ENCODE measurements at regions not wholly inside any gene's neighbourhood (a gene's known extent, or its start where the extent isn't known, plus 50 kb on each side); places are given as distances from the start of the nearest gene placed in this dataset.

GRCh38 chr4:134375775-134376174 is 174.2 kb upstream of the PABPC4L start:
- Mint-ChIP-seq H3K9me3 (no peaks in the 10 kb centered on the region), H3K36me3 (ENCODE audit: low read depth) (no peaks in the 10 kb centered on the region), H3K4me1 (no peaks in the 10 kb centered on the region), H3K4me3 (no peak overlapping the region), H3K27ac (no peak overlapping the region), H3K27me3 (ENCODE audit: low read depth) (no peaks in the 10 kb centered on the region)
- TF ChIP-seq CTCF (IDR thresholded peaks at IDR 0.05; ENCODE audit: unreplicated experiment in 3 of 3): no peak

- no peaks in the 10 kb centered on the region for H3K4me1 Mint-ChIP-seq
- H3K36me3 Mint-ChIP-seq (ENCODE audit: low read depth): no peaks in the 10 kb centered on the region
- no peak overlapping the region for H3K27ac Mint-ChIP-seq
- H3K9me3 Mint-ChIP-seq: no peaks in the 10 kb centered on the region
- H3K27me3 Mint-ChIP-seq (ENCODE audit: low read depth): no peaks in the 10 kb centered on the region
- H3K4me3 Mint-ChIP-seq: no peak overlapping the region
- no peak for TF ChIP-seq CTCF (IDR thresholded peaks at IDR 0.05; ENCODE audit: unreplicated experiment in 3 of 3)
Measured at GRCh38 chr4:134365852-134366251, 164.3 kb upstream of the PABPC4L start.

GRCh38 chr4:134364928-134365327 is 163.3 kb upstream of the PABPC4L start:
- Mint-ChIP-seq H3K4me3 (no peak overlapping the region), H3K27me3 (ENCODE audit: low read depth) (no peaks in the 10 kb centered on the region)

GRCh38 chr4:134345244-134345643 is 143.7 kb upstream of the PABPC4L start:
- H3K4me1 Mint-ChIP-seq: no peaks in the 10 kb centered on the region
- H3K36me3 Mint-ChIP-seq (ENCODE audit: low read depth): no peaks in the 10 kb centered on the region
- H3K4me3 Mint-ChIP-seq: no peak overlapping the region
- no peaks in the 10 kb centered on the region for H3K27me3 Mint-ChIP-seq (ENCODE audit: low read depth)
- no peak for TF ChIP-seq CTCF (IDR thresholded peaks at IDR 0.05; ENCODE audit: unreplicated experiment in 3 of 3)
- no peak overlapping the region for H3K27ac Mint-ChIP-seq
- no peaks in the 10 kb centered on the region for H3K9me3 Mint-ChIP-seq

More at GRCh38 chr4:134364928-134365327, 163.3 kb upstream of the PABPC4L start:
- H3K9me3 Mint-ChIP-seq: no peaks in the 10 kb centered on the region
- H3K27ac Mint-ChIP-seq: no peak overlapping the region
- no peaks in the 10 kb centered on the region for H3K36me3 Mint-ChIP-seq (ENCODE audit: low read depth)
- no peak for TF ChIP-seq CTCF (IDR thresholded peaks at IDR 0.05; ENCODE audit: unreplicated experiment in 3 of 3)
- no peaks in the 10 kb centered on the region for H3K4me1 Mint-ChIP-seq

GRCh38 chr4:134343656-134344055 is 142.1 kb upstream of the PABPC4L start:
- peak overlapping the region in 2 of 3 experiments; percentile 13 to 31 for H3K27ac Mint-ChIP-seq
- no peak for TF ChIP-seq CTCF (IDR thresholded peaks at IDR 0.05; ENCODE audit: unreplicated experiment in 3 of 3)
- H3K36me3 Mint-ChIP-seq (ENCODE audit: low read depth): no peaks in the 10 kb centered on the region

GRCh38 chr4:134343081-134343480 is 141.5 kb upstream of the PABPC4L start:
- Mint-ChIP-seq H3K27me3 (ENCODE audit: low read depth) (no peaks in the 10 kb centered on the region), H3K36me3 (ENCODE audit: low read depth) (no peaks in the 10 kb centered on the region), H3K4me1 (peaks cover 2% of the 10 kb centered on the region), H3K27ac (no peak overlapping the region), H3K4me3 (no peak overlapping the region), H3K9me3 (no peaks in the 10 kb centered on the region)
- TF ChIP-seq CTCF (IDR thresholded peaks at IDR 0.05; ENCODE audit: unreplicated experiment in 3 of 3): no peak

More at GRCh38 chr4:134343656-134344055, 142.1 kb upstream of the PABPC4L start:
- Mint-ChIP-seq H3K27me3 (ENCODE audit: low read depth) (no peaks in the 10 kb centered on the region), H3K9me3 (no peaks in the 10 kb centered on the region), H3K4me1 (no peaks in the 10 kb centered on the region), H3K4me3 (no peak overlapping the region)

All from nephron (organoid).